NCI-H524 (cell line): ENCODE measurements at regions not wholly inside any gene's neighbourhood (a gene's known extent, or its start where the extent isn't known, plus 50 kb on each side); places are given as distances from the start of the nearest gene placed in this dataset.
A peak's percentile ranks its signal among the peaks of the same experiment; 100 is the strongest.
"Not testable (repeated sequence)": the region's sequence is repeated elsewhere in the genome, so short reads cannot be mapped to it uniquely, and the experiment has no call there.

ENCODE experiments used
- DNase-seq, 2 experiments: peaks; one replicate each; lab custom pipeline; 2025; lab: John Stamatoyannopoulos, UW

DNA sequence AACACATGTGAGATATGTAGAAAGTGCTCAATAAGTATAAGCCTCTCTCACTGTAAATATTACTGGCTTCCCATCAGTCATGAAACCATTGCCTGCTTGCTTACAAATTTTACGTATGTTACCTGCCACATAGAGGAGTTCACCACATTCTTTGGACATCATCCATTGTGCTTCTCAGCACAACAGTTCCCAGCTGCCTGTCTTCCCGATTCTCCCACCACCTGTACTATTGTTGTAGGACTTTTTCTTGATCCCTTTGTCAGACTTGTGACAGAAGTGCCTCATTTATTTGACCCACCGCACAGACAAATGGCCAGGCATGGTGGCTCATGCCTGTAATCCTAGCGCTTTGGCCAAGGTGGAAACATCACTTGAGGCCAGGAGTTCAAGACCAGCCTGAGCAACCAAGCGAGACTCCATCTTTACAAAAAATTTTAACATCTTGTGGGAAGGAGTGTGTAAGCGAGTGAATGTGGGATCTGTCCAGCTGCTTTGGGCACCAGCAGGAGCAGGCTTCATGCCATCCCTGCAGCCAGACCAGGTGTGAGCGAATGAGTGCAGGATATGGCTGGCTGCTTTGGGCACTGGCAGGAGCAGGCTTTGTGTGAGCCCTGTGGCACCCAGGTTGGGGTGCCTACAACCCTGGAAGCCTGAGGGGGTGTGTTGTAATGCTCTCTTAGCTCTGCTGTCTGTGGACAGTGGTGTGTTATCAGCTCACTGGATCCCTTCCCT, 139.9 kb upstream of the ELL2 start:
- no peak for DNase-seq

DNA sequence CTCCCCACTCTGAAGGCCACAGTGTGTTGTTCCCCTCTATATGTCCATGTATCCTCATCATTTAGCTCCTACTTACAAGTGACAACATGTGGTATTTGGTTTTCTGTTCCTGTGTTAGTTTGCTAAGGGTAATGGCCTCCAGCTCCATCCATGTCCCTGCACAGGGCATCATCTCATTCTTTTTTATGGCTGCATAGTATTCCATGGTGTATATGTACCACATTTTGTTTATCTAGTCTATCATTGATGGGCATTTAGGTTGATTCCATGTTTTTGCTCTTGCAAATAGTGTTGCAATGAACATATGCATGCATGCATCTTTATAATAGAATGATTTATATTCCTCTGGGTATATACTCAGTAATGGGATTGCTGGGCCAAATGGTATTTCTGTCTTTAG, 135.8 kb upstream of the ELL2 start:
- not testable (repeated sequence) for DNase-seq

DNA sequence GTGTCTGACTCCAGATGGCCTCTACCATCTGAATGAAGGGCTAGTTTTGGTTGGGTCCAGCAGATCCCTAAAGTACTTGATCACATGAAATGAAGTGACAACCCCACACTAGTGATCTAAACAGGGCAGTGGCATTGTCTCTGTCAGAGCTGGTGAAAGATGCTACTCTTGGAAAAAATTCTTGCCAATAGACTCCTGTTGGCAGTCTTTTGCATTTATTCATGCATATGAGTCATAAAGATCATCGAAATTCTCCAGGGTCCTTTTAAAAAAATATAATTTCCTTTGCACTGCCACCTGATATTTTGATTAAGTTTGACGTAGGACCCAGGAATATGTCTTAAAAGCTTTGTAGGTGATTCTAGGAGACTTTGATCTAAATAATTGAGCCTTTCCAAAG, 135.1 kb upstream of the ELL2 start:
- DNase-seq, result no peak

DNA sequence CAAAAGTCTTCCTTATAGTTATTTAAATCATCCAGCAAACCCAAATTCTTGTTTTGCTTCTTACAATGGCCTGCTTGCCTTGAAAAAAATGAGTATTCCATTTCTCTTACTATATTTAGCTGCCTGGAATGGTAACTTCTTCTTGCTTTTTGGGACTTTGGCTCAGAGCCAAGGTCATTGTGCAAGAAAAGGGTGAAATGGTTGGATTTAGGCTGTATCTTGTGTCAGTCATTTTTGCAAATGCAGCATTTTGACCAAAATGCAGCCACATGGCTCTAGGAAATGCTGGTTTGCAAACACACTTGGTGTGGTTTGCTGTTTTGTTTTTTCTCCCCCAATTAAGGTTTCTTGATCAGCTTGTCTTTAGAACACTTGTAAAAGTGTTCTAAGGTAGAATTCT, 133.3 kb upstream of the ELL2 start:
- no peak for DNase-seq

DNA sequence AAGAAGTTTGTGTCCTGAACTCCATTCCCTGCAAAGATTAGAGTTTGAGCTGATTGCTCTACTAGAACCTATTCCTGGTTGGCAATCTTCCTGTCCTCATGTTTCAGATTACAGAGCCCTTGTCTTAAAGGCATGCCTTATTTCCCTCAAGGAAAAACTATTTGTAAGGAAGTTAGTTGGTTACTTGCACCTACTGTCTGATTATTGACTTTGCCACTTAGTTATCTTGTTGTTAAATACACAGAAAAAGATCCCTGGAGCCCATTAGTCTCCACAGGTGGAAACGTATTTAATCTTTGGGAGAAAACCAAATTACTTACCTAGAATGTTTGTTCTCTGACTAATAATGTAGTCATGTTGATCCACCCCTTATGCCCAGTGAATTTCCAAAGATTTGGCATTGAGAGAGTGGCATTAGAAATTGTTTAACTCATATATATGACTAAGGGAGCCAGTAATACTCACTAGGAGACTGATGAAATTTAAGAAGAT, 132.3 kb upstream of the ELL2 start:
- DNase-seq, result no peak

DNA sequence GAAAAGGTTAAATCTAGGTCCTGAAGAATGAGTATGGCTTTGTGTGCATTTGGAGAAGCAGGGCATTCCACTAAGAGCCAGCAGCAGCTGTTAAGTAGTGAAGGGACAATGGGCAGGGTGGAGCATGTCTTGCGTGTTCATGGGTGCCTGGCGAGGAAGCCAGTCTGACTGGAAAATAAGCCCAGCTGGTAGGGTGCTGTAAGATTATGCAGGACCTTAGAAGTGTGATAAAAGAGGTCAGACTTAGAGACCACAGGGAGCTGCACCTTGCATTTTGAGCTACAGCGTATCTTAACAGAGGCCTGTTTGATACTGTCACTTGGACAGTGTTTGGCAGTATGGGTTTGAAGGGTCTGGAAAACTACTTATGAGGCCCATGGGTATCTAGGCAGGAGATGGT, 131.7 kb upstream of the ELL2 start:
- DNase-seq, result no peak

DNA sequence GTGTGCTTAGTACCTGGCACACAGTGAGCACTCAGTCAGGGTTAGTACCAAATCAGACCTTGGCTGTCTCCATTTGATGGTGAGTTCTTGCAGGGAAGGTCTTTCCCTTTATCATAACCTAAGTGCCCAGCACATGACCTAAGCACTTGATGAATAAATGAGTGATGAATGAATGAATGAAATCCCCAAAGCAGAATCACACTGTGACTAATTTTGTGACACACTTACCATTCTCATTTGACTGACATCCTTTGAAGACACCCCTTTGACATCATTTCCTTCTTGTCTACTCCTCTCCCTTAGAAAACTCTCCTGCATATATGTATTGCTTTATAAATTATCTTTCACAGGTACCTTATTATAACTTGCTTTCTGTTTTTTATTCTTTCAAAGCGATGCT, 130.2 kb upstream of the ELL2 start:
- no peak for DNase-seq

DNA sequence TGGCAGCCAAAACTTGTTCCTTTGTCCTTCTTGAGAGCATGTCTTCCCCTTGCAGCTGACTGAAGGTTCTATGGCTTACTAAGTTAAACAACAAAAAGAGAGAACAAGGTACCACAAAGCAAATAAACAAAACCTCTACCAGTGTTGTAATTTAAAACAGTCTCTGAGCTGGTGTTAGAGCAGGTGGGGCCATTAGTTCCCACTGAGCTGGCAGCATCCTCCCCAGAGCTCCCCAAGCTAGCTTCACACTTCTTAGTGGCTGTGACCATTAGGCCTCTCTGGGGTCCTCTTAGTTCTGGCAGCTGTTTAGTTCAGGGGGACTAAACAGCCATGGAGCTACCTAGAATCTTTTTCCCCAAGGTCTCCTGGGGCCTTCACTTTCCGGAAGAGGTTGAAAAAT, 128.6 kb upstream of the ELL2 start:
- peak in 1 of 2 experiments; percentile 49 for DNase-seq

DNA sequence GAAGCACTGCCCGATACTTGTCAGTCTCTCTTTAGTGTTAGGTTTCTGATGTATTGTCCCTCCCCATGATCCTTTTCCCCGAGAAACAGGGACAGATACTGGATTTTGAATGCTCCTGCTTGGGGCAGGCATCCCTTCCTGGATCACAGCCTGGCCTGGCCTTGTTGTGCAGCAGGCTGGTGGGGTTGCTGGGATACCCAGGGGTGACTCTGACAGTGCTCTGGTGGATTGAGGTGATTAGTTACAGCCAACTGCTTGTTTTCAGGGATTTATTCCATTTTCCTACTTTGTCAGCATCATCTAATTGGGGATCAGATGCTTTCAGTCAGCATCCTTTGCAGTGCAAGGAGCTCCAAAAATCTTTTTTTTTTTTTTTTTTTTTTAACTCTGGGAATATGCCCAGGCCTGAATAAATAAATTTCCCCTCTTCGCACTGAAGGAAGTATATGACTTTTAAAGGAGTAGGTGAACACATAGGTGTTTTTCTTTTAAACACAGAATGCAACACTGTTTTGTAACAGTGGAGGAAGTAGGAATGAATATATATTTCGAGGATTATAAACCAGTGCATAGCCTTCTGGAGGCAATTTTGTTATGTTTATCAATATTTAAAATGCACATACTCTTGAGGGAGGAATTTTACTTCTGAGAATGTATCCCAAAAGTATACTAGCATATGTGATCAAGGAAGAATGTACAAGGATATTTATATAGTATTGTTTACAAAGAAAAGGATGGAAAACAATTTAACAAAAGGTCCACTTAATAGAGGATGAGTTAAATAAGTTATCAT, 127.3 kb upstream of the ELL2 start:
- DNase-seq, result no peak

DNA sequence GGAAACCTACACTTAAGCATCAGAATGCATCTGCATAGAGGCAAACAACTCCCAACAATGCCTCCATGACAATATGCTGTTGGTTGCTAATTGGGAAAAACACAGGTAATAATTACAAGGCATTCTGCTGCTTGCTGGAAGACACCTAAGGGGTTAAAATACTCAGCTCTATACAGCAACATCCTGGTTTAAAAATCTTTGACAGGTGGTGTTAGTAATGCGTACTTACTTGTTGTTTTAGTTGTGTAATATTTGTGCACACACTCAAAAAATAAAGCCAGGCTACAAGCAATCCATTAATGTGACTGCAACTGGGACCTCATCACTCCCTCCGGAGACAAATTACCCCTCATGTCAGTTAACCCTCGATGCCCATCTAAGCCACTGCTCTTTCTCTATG, 126.3 kb upstream of the ELL2 start:
- no peak for DNase-seq

DNA sequence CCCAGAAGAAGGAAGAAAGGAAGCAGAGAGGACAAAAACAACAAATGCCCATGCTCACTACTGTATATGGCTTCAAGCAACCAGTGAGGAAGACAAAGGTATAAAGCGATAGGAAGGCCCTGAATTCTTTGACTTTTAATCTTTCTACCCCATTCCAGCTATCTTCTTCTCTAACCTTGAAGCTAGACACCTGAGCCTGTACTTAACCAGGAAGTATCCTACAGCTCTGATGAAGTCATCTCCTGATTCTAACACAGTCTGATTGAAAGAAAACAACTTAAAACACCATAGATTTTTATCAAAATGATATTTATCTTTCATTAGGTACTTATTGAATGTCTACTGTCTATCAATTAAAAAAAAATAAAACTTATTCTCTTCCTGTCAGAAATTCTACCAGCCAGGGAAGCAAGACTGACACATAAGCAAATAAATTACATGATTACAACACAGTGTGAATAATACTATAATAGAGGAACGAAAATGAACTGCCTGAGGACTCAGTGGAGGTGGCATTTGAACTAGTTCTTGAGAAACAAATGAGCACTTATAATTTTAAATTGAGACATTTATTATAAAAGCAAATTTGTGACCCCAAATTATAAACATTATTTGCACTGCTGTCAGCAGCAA, 123.3 kb upstream of the ELL2 start:
- no peak for DNase-seq

DNA sequence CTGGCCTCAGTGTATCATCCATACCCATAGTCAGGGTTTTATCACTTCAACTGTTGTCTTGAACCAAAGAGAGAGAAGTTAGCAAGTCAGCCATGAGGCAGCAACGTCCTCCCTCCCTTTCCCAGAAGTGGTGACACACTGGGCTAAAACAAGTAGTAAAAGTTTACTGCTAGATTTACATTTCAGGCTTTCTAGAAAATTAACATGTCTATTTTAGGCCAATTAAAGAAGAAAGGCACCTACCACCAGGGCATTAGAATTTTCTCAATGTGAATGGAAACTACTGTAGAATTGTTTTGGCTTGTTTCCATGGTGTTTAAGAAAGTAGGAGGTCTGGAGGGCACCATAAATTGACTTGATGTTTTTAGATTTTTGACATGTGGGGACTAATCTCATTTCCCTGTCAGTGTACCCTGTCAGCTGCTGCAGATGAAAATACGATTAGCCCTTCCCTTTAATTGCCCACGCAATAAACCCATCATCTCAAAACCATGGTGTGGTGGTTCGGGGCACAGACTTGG, 121.8 kb upstream of the ELL2 start:
- DNase-seq, result peak in 1 of 2 experiments; percentile 64

DNA sequence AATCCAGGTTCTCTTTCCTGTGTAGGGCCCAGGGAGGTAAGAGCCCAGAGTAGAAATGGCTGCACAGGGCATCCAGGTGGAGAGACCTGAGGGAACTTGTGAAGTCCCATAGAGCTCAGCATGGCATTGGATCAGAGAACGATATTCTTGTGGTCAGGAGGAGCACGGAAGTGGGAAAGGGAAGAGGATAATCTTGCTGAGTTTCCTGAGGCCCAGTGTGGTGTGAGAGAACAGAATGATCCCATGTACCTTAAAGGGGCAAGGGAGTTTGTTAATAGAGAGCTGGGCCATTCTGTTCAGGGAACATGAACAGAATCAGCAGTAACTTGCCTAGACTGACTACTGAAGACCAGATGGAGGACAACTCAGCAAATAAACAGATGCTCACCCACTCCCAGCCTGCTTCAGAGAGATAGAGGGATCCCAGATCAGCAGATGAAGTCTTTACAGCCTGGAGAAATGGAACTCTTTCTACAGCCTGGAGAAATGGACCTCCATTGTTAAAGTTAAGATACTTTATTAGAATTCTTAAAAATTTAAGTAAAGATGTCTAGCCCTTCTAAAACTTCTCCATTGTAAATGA, 119.7 kb upstream of the ELL2 start:
- peak in 1 of 2 experiments; percentile 54 for DNase-seq

DNA sequence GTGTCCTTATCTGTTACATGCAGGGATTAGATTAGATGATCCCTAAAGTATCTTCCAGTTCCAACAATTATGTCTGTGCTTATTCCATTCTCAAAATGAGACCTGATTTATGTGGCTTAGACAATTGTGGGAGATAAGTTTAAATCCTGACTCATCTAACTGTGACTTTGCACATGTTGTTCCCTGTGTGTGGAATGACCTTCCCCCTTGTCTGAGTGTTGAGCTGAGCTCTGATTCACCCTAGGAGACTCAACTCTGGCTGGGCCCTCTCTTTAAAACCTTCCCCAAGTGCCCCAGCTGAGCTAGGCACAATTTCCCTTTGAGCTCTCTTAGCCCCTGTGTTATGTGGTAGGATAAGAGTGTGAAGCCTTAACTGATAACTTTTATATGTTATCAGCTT, 118.9 kb upstream of the ELL2 start:
- DNase-seq, result no peak

DNA sequence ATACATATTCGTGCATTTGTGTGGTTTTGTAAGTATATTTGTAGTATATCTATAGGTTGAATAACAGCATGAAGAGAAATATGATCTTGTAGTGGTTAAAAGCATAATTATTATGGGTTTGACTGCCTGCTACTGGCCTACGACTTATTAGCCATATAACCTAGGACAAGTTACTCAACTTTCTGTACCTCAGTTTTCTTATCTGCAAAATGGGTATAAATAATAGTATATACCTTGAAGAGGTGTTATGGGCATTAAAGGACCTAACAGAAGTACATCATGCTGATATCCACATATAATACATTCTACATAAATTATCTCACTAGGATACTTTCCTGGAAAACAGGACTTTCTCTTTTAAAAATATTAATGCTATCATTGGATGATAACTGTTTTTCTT, 118.3 kb upstream of the ELL2 start:
- DNase-seq, result no peak

DNA sequence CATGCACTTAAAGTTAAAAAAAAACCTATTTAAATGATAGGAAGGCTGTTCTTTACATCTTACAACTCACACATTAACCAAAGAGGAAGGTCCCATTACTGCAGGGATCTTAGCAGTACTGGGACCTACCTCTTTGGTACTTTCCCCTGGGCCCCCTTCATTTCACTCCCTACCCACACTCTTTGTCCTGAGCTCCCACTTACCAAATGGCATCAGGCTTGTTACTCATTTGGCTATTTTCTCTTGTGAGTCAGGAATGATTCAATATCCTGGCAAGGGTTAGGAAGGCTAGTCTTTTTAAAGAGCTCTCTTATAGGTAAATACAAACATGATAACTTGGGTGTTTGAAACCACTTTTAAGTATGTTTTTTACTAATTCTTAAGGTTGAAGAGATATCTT, 117.4 kb upstream of the ELL2 start:
- DNase-seq, result no peak

DNA sequence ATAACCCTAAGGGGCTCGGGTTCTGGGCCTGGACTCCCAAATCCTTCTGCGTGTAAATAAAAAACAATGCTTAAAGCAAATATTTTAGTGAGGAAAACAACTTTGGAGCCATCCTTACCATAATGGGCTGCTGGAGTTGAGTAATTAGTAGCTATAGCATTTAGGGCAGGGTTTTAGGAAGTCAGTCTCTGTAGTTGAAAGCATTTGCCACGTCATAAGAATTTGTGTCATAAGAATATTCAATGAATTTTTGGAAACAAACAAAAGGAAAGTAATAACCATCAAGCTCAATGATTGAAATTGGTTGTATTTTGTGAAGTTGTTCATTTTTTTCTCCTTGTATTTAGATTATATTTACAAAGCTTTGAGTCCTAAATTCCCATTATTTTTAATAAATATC, 114.8 kb upstream of the ELL2 start:
- no peak for DNase-seq

DNA sequence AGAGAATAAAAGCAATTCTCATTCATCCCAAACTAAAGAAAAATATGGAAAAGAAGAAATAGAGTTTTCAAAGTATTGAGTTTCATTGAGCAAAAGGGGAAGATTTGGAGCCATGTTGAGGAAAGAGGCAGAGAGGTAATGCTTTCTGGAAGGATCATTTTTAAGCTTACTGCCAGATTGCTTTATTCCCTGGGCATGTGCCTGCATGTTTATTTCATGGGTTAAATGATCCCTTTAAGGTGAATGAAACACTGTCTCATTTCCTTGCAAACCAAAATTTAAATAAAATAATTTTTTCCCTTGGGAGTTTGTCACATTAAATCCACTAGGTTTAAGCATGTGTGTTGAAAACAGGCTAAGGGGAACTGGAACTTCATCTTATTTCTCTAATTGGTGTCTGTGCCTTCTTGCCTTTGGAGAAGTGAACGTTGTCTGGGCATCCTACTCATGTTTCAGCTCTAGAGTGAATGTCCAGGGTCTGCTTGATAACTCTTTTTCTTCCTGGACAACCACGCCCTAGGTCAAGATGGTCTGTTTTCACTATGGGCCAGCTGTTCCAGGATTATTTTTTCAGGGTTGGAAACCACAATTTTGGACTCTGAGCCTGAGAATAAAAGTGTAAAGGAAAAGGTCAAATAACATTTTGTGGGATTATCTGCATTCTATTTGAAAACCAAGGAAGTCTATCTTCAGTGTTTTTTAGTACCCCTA, 114.1 kb upstream of the ELL2 start:
- peak in 1 of 2 experiments; percentile 4 for DNase-seq

DNA sequence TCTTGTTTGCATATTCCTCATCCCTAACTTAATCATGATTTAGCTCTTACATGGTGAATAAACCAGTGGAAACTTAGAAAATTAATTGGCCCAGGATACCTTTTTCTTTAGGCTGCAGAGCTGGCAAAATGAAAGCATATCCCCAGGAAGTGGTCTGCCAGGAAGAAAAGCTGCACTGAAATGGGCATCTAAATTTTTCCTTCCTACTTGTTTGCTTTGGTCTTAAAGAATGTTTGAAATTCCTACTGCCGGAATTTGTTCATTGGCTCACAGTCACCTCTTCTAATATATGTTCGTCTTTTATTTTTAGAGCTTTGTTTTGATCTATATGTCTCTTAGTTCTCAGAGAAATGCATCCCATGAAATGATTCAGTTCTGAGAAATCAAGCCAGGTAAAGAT, 113.2 kb upstream of the ELL2 start:
- DNase-seq, result no peak

DNA sequence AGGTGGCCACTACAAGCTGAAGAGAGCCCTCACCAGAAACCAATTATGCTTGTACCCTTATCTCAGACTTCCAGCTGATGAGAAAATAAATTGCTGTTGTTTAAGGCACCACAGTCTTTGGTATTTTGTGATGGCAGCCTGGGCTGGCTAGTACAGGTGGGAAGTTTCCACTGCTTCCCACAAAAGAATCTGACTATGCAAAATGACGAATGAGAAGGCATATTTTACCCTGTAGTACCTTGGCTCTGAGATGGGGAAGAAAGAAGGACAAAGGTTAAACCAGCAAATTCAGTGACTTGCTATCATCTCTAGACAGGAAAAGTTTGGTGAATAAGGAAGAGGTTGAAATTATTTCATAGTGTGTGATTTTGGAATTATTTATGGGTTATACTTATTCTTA, 112.8 kb upstream of the ELL2 start:
- no peak for DNase-seq

DNA sequence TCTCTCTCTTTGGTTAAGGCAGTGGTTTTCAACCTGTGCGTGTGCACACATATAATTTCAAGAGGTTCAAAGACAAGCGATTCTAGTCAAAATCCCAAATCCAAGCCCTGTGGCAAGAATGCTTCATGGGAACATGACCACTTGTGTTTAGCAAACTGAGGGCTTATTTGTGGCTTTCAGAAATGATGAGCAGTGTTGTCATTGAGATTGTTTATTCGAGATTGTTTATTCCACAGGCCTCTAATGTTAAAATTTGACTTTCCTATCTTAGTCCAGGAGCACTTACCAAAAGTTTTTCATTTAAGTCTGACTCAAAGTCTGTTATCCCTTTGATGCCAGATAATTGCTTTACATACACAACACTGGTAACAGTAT, 111.1 kb upstream of the ELL2 start:
- DNase-seq, result no peak
